PC-3 (cell line): ENCODE measurements at regions not wholly inside any gene's neighbourhood (a gene's known extent, or its start where the extent isn't known, plus 50 kb on each side); places are given as distances from the start of the nearest gene placed in this dataset.

ENCODE experiments used
- ATAC-seq: fragments of 200-7000 bp; cut with Tn5 transposase; 2 replicates; pipeline ENCODE4 v1.9.1; 2020; ENCODE audit warnings: mild to moderate bottlenecking, moderate library complexity
- BruUV-seq: library from RNA; stranded (reverse); fragments of 400-500 nt; replicated peaks from 2 replicates; lab custom pipeline; 2021; lab: Mats Ljungman, UMichigan
- CTCF ChIA-PET: fragments of 300-600 bp; sonication (Branson Sonifier 250); formaldehyde crosslinking; loops from one replicate; lab custom pipeline; 2022; ENCODE audit warnings: antibody characterized with exemption; lab: Charles Lee
- POLR2A ChIA-PET: fragments of 300-600 bp; sonication (Branson Sonifier 250); formaldehyde crosslinking; loops from one replicate; lab custom pipeline; 2022; ENCODE audit warnings: antibody characterized with exemption; ENCODE audit not compliant: unreplicated experiment; lab: Charles Lee
- DNase-seq: peaks from one replicate; pipeline ENCODE4 v3.0.0-alpha.2; 2015
- H2AFZ ChIP-seq: fragments of 300-600 bp; sonication (generic); 2 replicates; pipeline ENCODE4 v1.6.0; 2016; ENCODE audit warnings: antibody characterized with exemption, low read length
- H3F3A ChIP-seq: fragments of 300-600 bp; sonication (generic); one replicate; pipeline ENCODE4 v1.6.0; 2017; ENCODE audit warnings: antibody characterized with exemption, low read length, control low read depth, mild to moderate bottlenecking; ENCODE audit not compliant: unreplicated experiment
- H3K27ac ChIP-seq: fragments of 300-600 bp; sonication (generic); 2 replicates; pipeline ENCODE4 v1.5.1; 2016; ENCODE audit warnings: mild to moderate bottlenecking, low read length
- H3K27me3 ChIP-seq: fragments of 300-600 bp; sonication (generic); 2 replicates; pipeline ENCODE4 v1.6.1; 2016; ENCODE audit warnings: low read length, mixed read lengths
- H3K36me3 ChIP-seq: fragments of 300-600 bp; sonication (generic); 2 replicates; pipeline ENCODE4 v1.6.1; 2016; ENCODE audit warnings: low read depth, mixed run types, low read length, mixed read lengths
- H3K4me1 ChIP-seq: fragments of 300-600 bp; sonication (generic); 2 replicates; pipeline ENCODE4 v1.5.1; 2016; ENCODE audit warnings: low read length; ENCODE audit not compliant: insufficient read depth
- H3K4me2 ChIP-seq: fragments of 300-600 bp; sonication (generic); 2 replicates; pipeline ENCODE4 v1.6.0; 2016; ENCODE audit warnings: low read length
- H3K4me3 ChIP-seq: fragments of 300-600 bp; sonication (generic); 2 replicates; pipeline ENCODE4 v1.5.1; 2016; ENCODE audit warnings: mild to moderate bottlenecking, low read length, mixed read lengths
- H3K79me2 ChIP-seq: fragments of 300-600 bp; sonication (generic); 2 replicates; pipeline ENCODE4 v1.6.1; 2017; ENCODE audit warnings: low read length, mixed read lengths
- H3K9ac ChIP-seq: fragments of 300-600 bp; sonication (generic); 2 replicates; pipeline ENCODE4 v1.6.0; 2016; ENCODE audit warnings: mild to moderate bottlenecking, low read length
- H3K9me2 ChIP-seq: fragments of 300-600 bp; sonication (generic); replicated peaks from 2 replicates; pipeline ENCODE4 v1.6.1; 2016; ENCODE audit warnings: mixed run types, low read length, mixed read lengths
- H3K9me3 ChIP-seq: fragments of 300-600 bp; sonication (generic); 2 replicates; pipeline ENCODE4 v1.6.1; 2016; ENCODE audit warnings: low read length, mixed read lengths
- H4K20me1 ChIP-seq: fragments of 300-600 bp; sonication (generic); 2 replicates; pipeline ENCODE4 v1.6.1; 2016; ENCODE audit warnings: low read length, mixed read lengths
- EZH2 ChIP-seq: fragments of 300-600 bp; sonication (generic); IDR thresholded peaks from one replicate; pipeline ENCODE4 v1.6.1; 2017; ENCODE audit warnings: antibody characterized with exemption, mild to moderate bottlenecking, low read length; ENCODE audit not compliant: unreplicated experiment
- EZH2phosphoT487 ChIP-seq: fragments of 300-600 bp; sonication (generic); IDR thresholded peaks from 2 replicates; pipeline ENCODE4 v1.6.1; 2018; ENCODE audit warnings: mild to moderate bottlenecking, antibody characterized with exemption, low read length, borderline replicate concordance
- intact Hi-C: fragments of 100-400 bp; cut with micrococcal nuclease; formaldehyde crosslinking; loops from 2 replicates; pipeline ENCODE4 v1.9.0; 2023
- TF ChIP-seq, protein P1 (sequence below): fragments of 300-600 bp; sonication (generic); conservative IDR thresholded peaks from 2 replicates; pipeline ENCODE4 v1.5.1; 2017; ENCODE audit warnings: antibody characterized with exemption, low read depth, mild to moderate bottlenecking, low read length

DNA sequence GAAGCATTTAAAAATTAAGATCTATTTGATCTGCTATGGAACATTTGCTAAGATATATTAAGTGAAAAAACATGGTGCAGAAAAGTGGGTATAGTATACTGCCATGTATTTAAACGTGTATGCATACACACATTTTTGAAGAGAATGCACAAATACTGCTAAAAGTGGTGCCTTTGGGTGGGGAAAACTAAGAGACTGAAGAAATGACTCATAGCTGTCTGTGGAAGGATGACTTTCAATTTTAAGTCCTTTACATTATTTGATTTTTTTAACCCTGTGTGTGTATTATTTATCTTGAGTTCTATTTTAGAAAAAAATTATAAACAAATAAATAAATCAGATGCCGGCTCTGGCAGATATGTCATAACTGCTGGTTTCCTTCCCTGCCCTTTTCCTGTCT, 120.7 kb upstream of the SLIT3 start:
- ChIA-PET CTCF (no interaction called here), POLR2A (no interaction called here)
- Histone ChIP-seq H2AFZ (no peak overlapping the region), H3K9me2 (no peaks in the 10 kb centered on the region), H3K9ac (no peak overlapping the region), H4K20me1 (no peaks in the 10 kb centered on the region), H3K27me3 (peaks cover 30% of the 10 kb centered on the region), H3K4me3 (no peak overlapping the region), H3K79me2 (no peaks in the 10 kb centered on the region), H3K4me1 (no peaks in the 10 kb centered on the region), H3K9me3 (no peaks in the 10 kb centered on the region), H3F3A (no peaks in the 10 kb centered on the region), H3K4me2 (no peak overlapping the region), H3K36me3 (no peaks in the 10 kb centered on the region), H3K27ac (no peak overlapping the region)
- TF ChIP-seq EZH2 = no peak
- TF ChIP-seq EZH2phosphoT487 = no peak
- TF ChIP-seq, protein P1, sequence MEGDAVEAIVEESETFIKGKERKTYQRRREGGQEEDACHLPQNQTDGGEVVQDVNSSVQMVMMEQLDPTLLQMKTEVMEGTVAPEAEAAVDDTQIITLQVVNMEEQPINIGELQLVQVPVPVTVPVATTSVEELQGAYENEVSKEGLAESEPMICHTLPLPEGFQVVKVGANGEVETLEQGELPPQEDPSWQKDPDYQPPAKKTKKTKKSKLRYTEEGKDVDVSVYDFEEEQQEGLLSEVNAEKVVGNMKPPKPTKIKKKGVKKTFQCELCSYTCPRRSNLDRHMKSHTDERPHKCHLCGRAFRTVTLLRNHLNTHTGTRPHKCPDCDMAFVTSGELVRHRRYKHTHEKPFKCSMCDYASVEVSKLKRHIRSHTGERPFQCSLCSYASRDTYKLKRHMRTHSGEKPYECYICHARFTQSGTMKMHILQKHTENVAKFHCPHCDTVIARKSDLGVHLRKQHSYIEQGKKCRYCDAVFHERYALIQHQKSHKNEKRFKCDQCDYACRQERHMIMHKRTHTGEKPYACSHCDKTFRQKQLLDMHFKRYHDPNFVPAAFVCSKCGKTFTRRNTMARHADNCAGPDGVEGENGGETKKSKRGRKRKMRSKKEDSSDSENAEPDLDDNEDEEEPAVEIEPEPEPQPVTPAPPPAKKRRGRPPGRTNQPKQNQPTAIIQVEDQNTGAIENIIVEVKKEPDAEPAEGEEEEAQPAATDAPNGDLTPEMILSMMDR = no peak
- BruUV-seq = no TSS peak
- ATAC-seq = no peak
- DNase-seq = no peak
- intact Hi-C loops = loop anchor here (2.0 kb wide), 1 partner anchor 59 kb away; no protein-coding TSS in a partner anchor

DNA sequence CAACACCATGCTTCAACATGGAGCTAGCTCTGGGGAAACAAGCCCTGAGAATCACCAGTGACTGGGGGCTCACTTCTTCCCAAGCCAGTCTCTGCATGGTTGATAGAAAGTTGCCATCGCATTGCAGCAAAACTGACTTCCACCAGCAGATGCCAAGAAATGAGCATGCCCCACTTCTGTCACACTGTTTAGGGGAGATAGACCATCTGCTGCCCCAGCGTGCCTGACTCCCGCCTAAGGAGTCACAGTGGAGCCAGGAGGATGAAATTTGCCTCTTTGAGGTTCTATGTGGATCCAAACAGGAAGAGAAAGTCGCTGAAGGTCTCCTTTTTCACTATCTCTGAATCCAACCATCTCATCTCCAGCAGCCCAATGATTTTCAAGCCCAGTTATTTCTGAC, 116.7 kb upstream of the SLIT3 start:
- intact Hi-C loops = no loop called here

DNA sequence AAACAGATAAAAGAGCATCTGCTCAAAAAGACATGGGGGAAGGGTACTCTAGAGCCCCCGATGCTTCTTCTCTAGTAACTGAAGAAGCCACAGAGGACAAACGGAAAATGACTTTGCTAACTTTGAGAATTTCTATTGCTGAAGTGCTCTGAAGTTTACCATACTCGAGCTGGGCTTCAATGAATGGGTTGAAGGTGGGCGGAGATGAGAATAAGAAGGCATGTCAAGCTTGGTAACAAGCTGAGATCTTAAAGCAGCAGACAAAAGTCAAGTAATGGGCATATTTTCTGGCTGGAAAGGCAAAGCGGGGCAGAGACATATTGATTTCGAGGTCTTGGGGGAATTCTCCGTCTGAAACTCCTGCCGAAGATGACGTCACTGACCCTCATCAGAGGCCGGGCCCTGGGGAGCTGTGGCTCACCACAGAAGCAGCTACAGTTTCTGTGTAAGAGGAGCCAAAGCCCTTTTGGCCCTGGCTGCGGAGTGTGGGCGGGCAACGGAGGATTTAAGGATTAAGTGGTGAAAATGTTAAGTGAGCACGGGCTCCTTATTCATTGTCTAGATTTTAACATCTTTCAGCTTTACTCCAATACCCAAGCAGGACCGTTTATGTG, 115.8 kb upstream of the SLIT3 start:
- Histone ChIP-seq H2AFZ (no peak overlapping the region), H3K36me3 (no peaks in the 10 kb centered on the region), H3K4me2 (no peak overlapping the region), H3K4me3 (no peak overlapping the region), H3K27me3 (peaks cover 42% of the 10 kb centered on the region), H3K9me2 (no peaks in the 10 kb centered on the region), H3K9ac (no peak overlapping the region), H3K79me2 (no peaks in the 10 kb centered on the region), H3K4me1 (no peaks in the 10 kb centered on the region), H3K27ac (no peak overlapping the region), H3F3A (no peaks in the 10 kb centered on the region), H3K9me3 (no peaks in the 10 kb centered on the region), H4K20me1 (no peaks in the 10 kb centered on the region)
- ChIA-PET POLR2A (no interaction called here), CTCF (no interaction called here)
- intact Hi-C loops = no loop called here
- TF ChIP-seq EZH2 = no peak
- TF ChIP-seq, protein P1 = no peak
- no peak for TF ChIP-seq EZH2phosphoT487
- no TSS peak for BruUV-seq
- DNase-seq (no peak), ATAC-seq (no peak)

More for the DNA sequence above, 116.7 kb upstream of the SLIT3 start:
- Histone ChIP-seq H3K4me2 (no peak overlapping the region), H3K4me1 (no peaks in the 10 kb centered on the region), H3K27ac (no peak overlapping the region), H3K4me3 (no peak overlapping the region), H4K20me1 (no peaks in the 10 kb centered on the region), H3F3A (no peaks in the 10 kb centered on the region), H3K27me3 (peaks cover 42% of the 10 kb centered on the region), H2AFZ (no peak overlapping the region), H3K36me3 (no peaks in the 10 kb centered on the region), H3K79me2 (no peaks in the 10 kb centered on the region), H3K9ac (no peak overlapping the region), H3K9me3 (no peaks in the 10 kb centered on the region), H3K9me2 (no peaks in the 10 kb centered on the region)
- DNase-seq (no peak), ATAC-seq (no peak)
- ChIA-PET POLR2A (no interaction called here), CTCF (no interaction called here)
- TF ChIP-seq, protein P1 = no peak
- TF ChIP-seq EZH2 = no peak
- no peak for TF ChIP-seq EZH2phosphoT487
- BruUV-seq = no TSS peak
